PC-3 (cell line): ENCODE measurements at regions not wholly inside any gene's neighbourhood (a gene's known extent, or its start where the extent isn't known, plus 50 kb on each side); places are given as distances from the start of the nearest gene placed in this dataset.

Source experiments
- EZH2 ChIP-seq: fragments of 300-600 bp; sonication (generic); IDR thresholded peaks from one replicate; pipeline ENCODE4 v1.6.1; 2017; ENCODE audit warnings: antibody characterized with exemption, mild to moderate bottlenecking, low read length; ENCODE audit not compliant: unreplicated experiment
- TF ChIP-seq, protein P1 (sequence below): fragments of 300-600 bp; sonication (generic); conservative IDR thresholded peaks from 2 replicates; pipeline ENCODE4 v1.5.1; 2017; ENCODE audit warnings: antibody characterized with exemption, low read depth, mild to moderate bottlenecking, low read length

DNA sequence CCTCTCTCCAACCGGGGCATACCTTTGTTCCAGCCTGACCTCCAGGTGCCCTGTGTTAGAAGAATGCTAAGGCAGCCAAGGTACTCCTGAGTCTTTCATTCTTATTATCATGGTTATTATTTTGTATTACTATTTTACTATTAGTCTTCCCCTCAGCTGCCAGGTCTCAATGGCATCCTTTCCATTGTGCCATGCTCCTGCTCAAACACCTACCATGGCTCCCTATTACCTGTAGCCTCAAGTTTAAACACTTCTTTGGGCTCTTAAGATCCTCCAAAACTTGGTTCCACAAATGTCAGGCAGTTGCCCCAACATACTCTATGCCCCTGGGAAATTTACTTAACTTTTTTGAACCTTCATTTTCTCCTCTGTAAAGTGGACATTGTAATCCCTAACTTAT, 130.4 kb downstream of the CHST1 start:
- no peak for TF ChIP-seq EZH2
- TF ChIP-seq, protein P1, sequence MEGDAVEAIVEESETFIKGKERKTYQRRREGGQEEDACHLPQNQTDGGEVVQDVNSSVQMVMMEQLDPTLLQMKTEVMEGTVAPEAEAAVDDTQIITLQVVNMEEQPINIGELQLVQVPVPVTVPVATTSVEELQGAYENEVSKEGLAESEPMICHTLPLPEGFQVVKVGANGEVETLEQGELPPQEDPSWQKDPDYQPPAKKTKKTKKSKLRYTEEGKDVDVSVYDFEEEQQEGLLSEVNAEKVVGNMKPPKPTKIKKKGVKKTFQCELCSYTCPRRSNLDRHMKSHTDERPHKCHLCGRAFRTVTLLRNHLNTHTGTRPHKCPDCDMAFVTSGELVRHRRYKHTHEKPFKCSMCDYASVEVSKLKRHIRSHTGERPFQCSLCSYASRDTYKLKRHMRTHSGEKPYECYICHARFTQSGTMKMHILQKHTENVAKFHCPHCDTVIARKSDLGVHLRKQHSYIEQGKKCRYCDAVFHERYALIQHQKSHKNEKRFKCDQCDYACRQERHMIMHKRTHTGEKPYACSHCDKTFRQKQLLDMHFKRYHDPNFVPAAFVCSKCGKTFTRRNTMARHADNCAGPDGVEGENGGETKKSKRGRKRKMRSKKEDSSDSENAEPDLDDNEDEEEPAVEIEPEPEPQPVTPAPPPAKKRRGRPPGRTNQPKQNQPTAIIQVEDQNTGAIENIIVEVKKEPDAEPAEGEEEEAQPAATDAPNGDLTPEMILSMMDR, result no peak
